Erythroblast (primary cell): ENCODE measurements at regions not wholly inside any gene's neighbourhood (a gene's known extent, or its start where the extent isn't known, plus 50 kb on each side); places are given as distances from the start of the nearest gene placed in this dataset.

Source experiments
- DNase-seq, 2 experiments: peaks; one replicate each; lab custom pipeline; 2025; lab: John Stamatoyannopoulos, UW
- GATA1 ChIP-seq: IDR thresholded peaks from 2 replicates; pipeline ENCODE4 v1.6.1; 2011; ENCODE audit warnings: low read depth, mild to moderate bottlenecking, control low read depth, low read length, moderate library complexity
- POLR2A ChIP-seq: IDR thresholded peaks from 2 replicates; pipeline ENCODE4 v1.6.1; 2011; ENCODE audit warnings: mild to moderate bottlenecking, low read length

- TF ChIP-seq GATA1: no peak
- no peak for TF ChIP-seq POLR2A
Measured at GRCh38 chr1:114323959-114324661, 170.4 kb upstream of the SYT6 start.

GRCh38 chr1:114322734-114323133, 169.1 kb upstream of the SYT6 start:
- DNase-seq: no peak
- no peak for TF ChIP-seq POLR2A
- TF ChIP-seq GATA1: no peak

More at GRCh38 chr1:114323959-114324661, 170.4 kb upstream of the SYT6 start:
- no peak for DNase-seq

- no peak for DNase-seq
- TF ChIP-seq POLR2A: no peak
- no peak for TF ChIP-seq GATA1
Measured at GRCh38 chr1:114322207-114322606, 168.5 kb upstream of the SYT6 start.

GRCh38 chr1:114320586-114320985, 166.9 kb upstream of the SYT6 start:
- TF ChIP-seq GATA1: no peak
- TF ChIP-seq POLR2A: no peak
- DNase-seq: no peak

- DNase-seq: no peak
- TF ChIP-seq GATA1 (no peak), POLR2A (no peak)
Measured at GRCh38 chr1:114319418-114319817, 165.7 kb upstream of the SYT6 start.

GRCh38 chr1:114318961-114319360, 165.3 kb upstream of the SYT6 start:
- TF ChIP-seq POLR2A: no peak
- no peak for TF ChIP-seq GATA1
- DNase-seq: no peak

GRCh38 chr1:114316204-114316603, 162.5 kb upstream of the SYT6 start:
- DNase-seq: no peak
- TF ChIP-seq POLR2A (no peak), GATA1 (no peak)

- TF ChIP-seq POLR2A (no peak), GATA1 (no peak)
- no peak for DNase-seq
Measured at GRCh38 chr1:114315631-114316030, 162.0 kb upstream of the SYT6 start.

- TF ChIP-seq POLR2A: no peak
- DNase-seq: no peak
Measured at GRCh38 chr1:114314576-114314975, 160.9 kb upstream of the SYT6 start.

GRCh38 chr1:114314098-114314497, 160.4 kb upstream of the SYT6 start:
- no peak for TF ChIP-seq POLR2A
- TF ChIP-seq GATA1: no peak
- no peak for DNase-seq

- DNase-seq: no peak
- no peak for TF ChIP-seq POLR2A
- TF ChIP-seq GATA1: no peak
Measured at GRCh38 chr1:114310695-114311271, 157.1 kb upstream of the SYT6 start.

- DNase-seq: no peak
- TF ChIP-seq GATA1 (no peak), POLR2A (no peak)
Measured at GRCh38 chr1:114302821-114303220, 149.2 kb upstream of the SYT6 start.

GRCh38 chr1:114299331-114299975, 145.8 kb upstream of the SYT6 start:
- no peak for DNase-seq
- TF ChIP-seq GATA1: no peak
- no peak for TF ChIP-seq POLR2A

GRCh38 chr1:114298008-114298407, 144.3 kb upstream of the SYT6 start:
- no peak for DNase-seq
- TF ChIP-seq GATA1 (no peak), POLR2A (no peak)
